GM18951 (cell line): ENCODE measurements at regions not wholly inside any gene's neighbourhood (a gene's known extent, or its start where the extent isn't known, plus 50 kb on each side); places are given as distances from the start of the nearest gene placed in this dataset.

Experiments used
- POLR2A ChIP-seq: IDR thresholded peaks from 4 replicates; pipeline ENCODE4 v1.6.1; 2011; ENCODE audit warnings: mild to moderate bottlenecking; ENCODE audit not compliant: insufficient read length, insufficient read depth; ENCODE audit errors: extremely low read depth
- in situ Hi-C: fragments of 300-500 bp; cut with MboI; formaldehyde crosslinking; loops from one replicate; pipeline ENCODE4 v1.12.0; 2022; ENCODE audit warnings: low sequenced_read_pairs, mixed read lengths, inconsistent platforms; ENCODE audit not compliant: unreplicated experiment

- no peak for TF ChIP-seq POLR2A
- in situ Hi-C loops: no loop called here
Observed at GRCh38 chr20:39338469-39339376, 376.6 kb downstream of the DHX35 start.

- TF ChIP-seq POLR2A: no peak
- in situ Hi-C loops: no loop called here
Observed at GRCh38 chr20:39333211-39333610, 371.1 kb downstream of the DHX35 start.

- no peak for TF ChIP-seq POLR2A
- in situ Hi-C loops: no loop called here
Observed at GRCh38 chr20:39328347-39328746, 366.2 kb downstream of the DHX35 start.

- in situ Hi-C loops: no loop called here
Observed at GRCh38 chr20:39326050-39326449, 363.9 kb downstream of the DHX35 start.

GRCh38 chr20:39318911-39319310 is 356.8 kb downstream of the DHX35 start:
- TF ChIP-seq POLR2A: no peak
- in situ Hi-C loops: no loop called here

More at GRCh38 chr20:39326050-39326449, 363.9 kb downstream of the DHX35 start:
- TF ChIP-seq POLR2A: no peak

- in situ Hi-C loops: no loop called here
Observed at GRCh38 chr20:39312676-39313075, 350.5 kb downstream of the DHX35 start.

GRCh38 chr20:39311851-39312506 is 349.8 kb downstream of the DHX35 start:
- no peak for TF ChIP-seq POLR2A
- in situ Hi-C loops: no loop called here

More at GRCh38 chr20:39312676-39313075, 350.5 kb downstream of the DHX35 start:
- no peak for TF ChIP-seq POLR2A

GRCh38 chr20:39310363-39310995 is 348.3 kb downstream of the DHX35 start:
- TF ChIP-seq POLR2A: no peak
- in situ Hi-C loops: no loop called here

- TF ChIP-seq POLR2A: no peak
- in situ Hi-C loops: no loop called here
Observed at GRCh38 chr20:39309458-39309857, 347.3 kb downstream of the DHX35 start.

- in situ Hi-C loops: no loop called here
Observed at GRCh38 chr20:39302312-39302711, 340.2 kb downstream of the DHX35 start.

GRCh38 chr20:39299783-39300182 is 337.6 kb downstream of the DHX35 start:
- no peak for TF ChIP-seq POLR2A

More at GRCh38 chr20:39302312-39302711, 340.2 kb downstream of the DHX35 start:
- no peak for TF ChIP-seq POLR2A

GRCh38 chr20:39298571-39299506 is 336.7 kb downstream of the DHX35 start:
- no peak for TF ChIP-seq POLR2A
- in situ Hi-C loops: no loop called here

More at GRCh38 chr20:39299783-39300182, 337.6 kb downstream of the DHX35 start:
- in situ Hi-C loops: no loop called here

- no peak for TF ChIP-seq POLR2A
- in situ Hi-C loops: no loop called here
Observed at GRCh38 chr20:39298121-39298520, 336.0 kb downstream of the DHX35 start.

GRCh38 chr20:39295301-39295700 is 333.2 kb downstream of the DHX35 start:
- no peak for TF ChIP-seq POLR2A
- in situ Hi-C loops: no loop called here
